Ovary (tissue), 3 donors: ENCODE measurements at regions not wholly inside any gene's neighbourhood (a gene's known extent, or its start where the extent isn't known, plus 50 kb on each side); places are given as distances from the start of the nearest gene placed in this dataset.

Experiments used
- EP300 ChIP-seq: sonication (generic); formaldehyde crosslinking; IDR thresholded peaks from one replicate; pipeline ENCODE4 v1.6.1; 2017; ENCODE audit warnings: antibody characterized with exemption
- POLR2A ChIP-seq: fragments of 450-650 bp; IDR thresholded peaks from one replicate; pipeline ENCODE4 v1.6.1; 2017; ENCODE audit warnings: antibody characterized with exemption, mild to moderate bottlenecking, moderate library complexity
- TF ChIP-seq, protein P1 (sequence below), 3 donors: fragments of 450-650 bp in 2 of 3; fragments of 200-600 bp in 1 of 3; IDR thresholded peaks; one replicate each; pipeline versions ENCODE4 v1.5.1 to v1.8.0; 2016 to 2022; ENCODE audit warnings: antibody characterized with exemption in 3 of 3, mild to moderate bottlenecking in 1 of 3
- donor health status: DM: no; HTN: no; CAD: no.

DNA sequence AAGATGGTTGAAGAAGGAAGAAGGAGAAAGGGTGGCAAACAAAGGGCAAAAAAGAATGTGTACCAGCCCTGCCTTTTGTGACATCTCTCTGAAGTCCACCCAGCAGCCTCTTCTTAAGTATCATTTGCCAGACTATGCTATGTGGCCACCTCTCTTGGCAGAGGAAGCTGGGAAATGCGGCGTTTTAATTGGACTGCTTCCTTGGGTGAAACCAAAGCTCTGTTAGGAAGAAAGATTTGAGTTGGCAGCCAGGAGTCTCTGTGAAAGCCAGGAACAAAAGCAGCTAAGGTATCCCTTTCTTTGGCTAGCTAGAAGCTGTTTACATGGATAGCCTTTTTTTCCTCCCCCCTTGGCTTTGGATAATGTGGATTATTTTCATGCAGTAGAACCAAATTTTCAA is 67.5 kb upstream of the GTSF1L start:
- TF ChIP-seq, protein P1, sequence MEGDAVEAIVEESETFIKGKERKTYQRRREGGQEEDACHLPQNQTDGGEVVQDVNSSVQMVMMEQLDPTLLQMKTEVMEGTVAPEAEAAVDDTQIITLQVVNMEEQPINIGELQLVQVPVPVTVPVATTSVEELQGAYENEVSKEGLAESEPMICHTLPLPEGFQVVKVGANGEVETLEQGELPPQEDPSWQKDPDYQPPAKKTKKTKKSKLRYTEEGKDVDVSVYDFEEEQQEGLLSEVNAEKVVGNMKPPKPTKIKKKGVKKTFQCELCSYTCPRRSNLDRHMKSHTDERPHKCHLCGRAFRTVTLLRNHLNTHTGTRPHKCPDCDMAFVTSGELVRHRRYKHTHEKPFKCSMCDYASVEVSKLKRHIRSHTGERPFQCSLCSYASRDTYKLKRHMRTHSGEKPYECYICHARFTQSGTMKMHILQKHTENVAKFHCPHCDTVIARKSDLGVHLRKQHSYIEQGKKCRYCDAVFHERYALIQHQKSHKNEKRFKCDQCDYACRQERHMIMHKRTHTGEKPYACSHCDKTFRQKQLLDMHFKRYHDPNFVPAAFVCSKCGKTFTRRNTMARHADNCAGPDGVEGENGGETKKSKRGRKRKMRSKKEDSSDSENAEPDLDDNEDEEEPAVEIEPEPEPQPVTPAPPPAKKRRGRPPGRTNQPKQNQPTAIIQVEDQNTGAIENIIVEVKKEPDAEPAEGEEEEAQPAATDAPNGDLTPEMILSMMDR (IDR thresholded peaks at IDR 0.05) = no peak
- TF ChIP-seq POLR2A (no peak), EP300 (no peak)
